Stimulated activated naive CD8-positive, alpha-beta T cell treated with anti-CD3 and anti-CD28 coated beads, Interleukin-15, Interleukin-2, amounts not matched to agents 100 U/mL and 50 U/mL, for 24 hours (primary cell): ENCODE measurements at regions not wholly inside any gene's neighbourhood (a gene's known extent, or its start where the extent isn't known, plus 50 kb on each side); places are given as distances from the start of the nearest gene placed in this dataset.
A peak's percentile ranks its signal among the peaks of the same experiment; 100 is the strongest.
"Not testable (repeated sequence)": the region's sequence is repeated elsewhere in the genome, so short reads cannot be mapped to it uniquely, and the experiment has no call there.

Experiments used
- ATAC-seq: fragments of 150-1000 bp; cut with Tn5 transposase; one replicate; pipeline ENCODE4 v1.10.0; 2021
- DNase-seq: peaks from one replicate; pipeline ENCODE4 v3.0.0; 2021

- DNase-seq, result no peak
- ATAC-seq, result peak; percentile 29
Measured at GRCh38 chrX:124238268-124238667, 94.2 kb upstream of the TEX13D start.

- ATAC-seq (peak; percentile 38), DNase-seq (no peak)
Measured at GRCh38 chrX:124239324-124239723, 93.1 kb upstream of the TEX13D start.

- peak; percentile 36 for DNase-seq
- ATAC-seq, result peak; percentile 85
Measured at GRCh38 chrX:124239911-124240310, 92.5 kb upstream of the TEX13D start.

GRCh38 chrX:124240422-124240821 lies 92.0 kb upstream of the TEX13D start:
- no peak for DNase-seq
- no peak for ATAC-seq

- DNase-seq, result no peak
- ATAC-seq, result no peak
Measured at GRCh38 chrX:124242131-124242530, 90.3 kb upstream of the TEX13D start.

GRCh38 chrX:124249345-124249744 lies 83.1 kb upstream of the TEX13D start:
- no peak for DNase-seq
- no peak for ATAC-seq

GRCh38 chrX:124250835-124251437 lies 81.5 kb upstream of the TEX13D start:
- no peak for DNase-seq
- no peak for ATAC-seq

GRCh38 chrX:124254611-124255010 lies 77.8 kb upstream of the TEX13D start:
- ATAC-seq (no peak), DNase-seq (no peak)

- DNase-seq (no peak), ATAC-seq (no peak)
Measured at GRCh38 chrX:124256216-124256615, 76.2 kb upstream of the TEX13D start.

GRCh38 chrX:124256629-124257380 lies 75.7 kb upstream of the TEX13D start:
- DNase-seq (no peak), ATAC-seq (no peak)

GRCh38 chrX:124257924-124258702 lies 74.3 kb upstream of the TEX13D start:
- DNase-seq (no peak), ATAC-seq (peak; percentile 76)

- DNase-seq, result no peak
- ATAC-seq, result no peak
Measured at GRCh38 chrX:124260845-124261244, 71.6 kb upstream of the TEX13D start.

- DNase-seq (no peak), ATAC-seq (no peak)
Measured at GRCh38 chrX:124263743-124264142, 68.7 kb upstream of the TEX13D start.

GRCh38 chrX:124268099-124268498 lies 64.4 kb upstream of the TEX13D start:
- DNase-seq (no peak), ATAC-seq (no peak)

GRCh38 chrX:124269881-124270280 lies 62.6 kb upstream of the TEX13D start:
- no peak for DNase-seq
- ATAC-seq, result no peak

GRCh38 chrX:124271599-124271998 lies 60.9 kb upstream of the TEX13D start:
- ATAC-seq, DNase-seq: not testable (repeated sequence)

- no peak for ATAC-seq
- no peak for DNase-seq
Measured at GRCh38 chrX:124272370-124272982, 60.0 kb upstream of the TEX13D start.

GRCh38 chrX:124274438-124275181 lies 57.9 kb upstream of the TEX13D start:
- ATAC-seq (no peak), DNase-seq (no peak)

- ATAC-seq, result no peak
Measured at GRCh38 chrX:124275182-124275894, 57.1 kb upstream of the TEX13D start.

GRCh38 chrX:124280294-124280902 lies 52.1 kb upstream of the TEX13D start:
- DNase-seq (no peak), ATAC-seq (peak; percentile 24)

More at GRCh38 chrX:124275182-124275894, 57.1 kb upstream of the TEX13D start:
- no peak for DNase-seq

GRCh38 chrX:124282580-124282979 lies 49.9 kb upstream of the TEX13D start:
- DNase-seq, result no peak
- peak; percentile 92 for ATAC-seq
